Tibial nerve (tissue), 4 donors: ENCODE measurements at regions not wholly inside any gene's neighbourhood (a gene's known extent, or its start where the extent isn't known, plus 50 kb on each side); places are given as distances from the start of the nearest gene placed in this dataset.
"Not testable (repeated sequence)": the region's sequence is repeated elsewhere in the genome, so short reads cannot be mapped to it uniquely, and the experiment has no call there.

Experiments
- DNase-seq, 2 donors: peaks; one replicate each; pipeline ENCODE4 v3.0.0-alpha.2; 2019; ENCODE audit warnings: low spot score in 2 of 2
- H3K27ac ChIP-seq, 4 donors: fragments of 200-600 bp; sonication (generic) in 3 of 4; one replicate each; pipeline ENCODE4 v1.5.1; 2017 to 2019; ENCODE audit warnings: mild to moderate bottlenecking in 1 of 4
- H3K27me3 ChIP-seq, 2 donors: fragments of 200-600 bp; sonication (generic) in 1 of 2; one replicate each; pipeline versions ENCODE4 v1.5.1 to v1.6.0; 2017 to 2019
- H3K36me3 ChIP-seq, 3 donors: fragments of 200-600 bp; sonication (generic); one replicate each; pipeline ENCODE4 v1.5.1; 2018 to 2019
- H3K4me1 ChIP-seq, 4 donors: fragments of 200-600 bp; sonication (generic) in 3 of 4; one replicate each; pipeline ENCODE4 v1.5.1; 2017 to 2019
- H3K4me3 ChIP-seq, 4 donors: fragments of 200-600 bp; sonication (generic) in 3 of 4; one replicate each; pipeline ENCODE4 v1.5.1; 2017 to 2019; ENCODE audit warnings: mild to moderate bottlenecking in 1 of 4, moderate library complexity in 1 of 4
- H3K9me3 ChIP-seq, 4 donors: fragments of 200-600 bp; sonication (generic) in 3 of 4; one replicate each; pipeline ENCODE4 v1.5.1; 2017 to 2019
- EP300 ChIP-seq, 2 donors: sonication (generic); formaldehyde crosslinking; IDR thresholded peaks; one replicate each; pipeline ENCODE4 v1.6.1; 2017; ENCODE audit warnings: antibody characterized with exemption in 2 of 2, mild to moderate bottlenecking in 1 of 2
- POLR2A ChIP-seq, 2 donors: fragments of 450-650 bp; IDR thresholded peaks; one replicate each; pipeline ENCODE4 v1.6.1; 2017; ENCODE audit warnings: antibody characterized with exemption in 2 of 2, mild to moderate bottlenecking in 2 of 2, moderate library complexity in 2 of 2
- WGBS, 2 donors: methylation state at CpG; one replicate each; pipeline ENCODE4 v1.1.5; 2018; 5-methylcytosine and 5-hydroxymethylcytosine counted together
- TF ChIP-seq, protein P1 (sequence below), 5 experiments: fragments of 200-600 bp in 3 of 5; fragments of 450-650 bp in 2 of 5; sonication (generic) in 3 of 5; IDR thresholded peaks; one replicate each; pipeline ENCODE4 v1.5.1; 2016 to 2019; ENCODE audit warnings: antibody characterized with exemption in 5 of 5, mild to moderate bottlenecking in 3 of 5, moderate library complexity in 2 of 5

DNA sequence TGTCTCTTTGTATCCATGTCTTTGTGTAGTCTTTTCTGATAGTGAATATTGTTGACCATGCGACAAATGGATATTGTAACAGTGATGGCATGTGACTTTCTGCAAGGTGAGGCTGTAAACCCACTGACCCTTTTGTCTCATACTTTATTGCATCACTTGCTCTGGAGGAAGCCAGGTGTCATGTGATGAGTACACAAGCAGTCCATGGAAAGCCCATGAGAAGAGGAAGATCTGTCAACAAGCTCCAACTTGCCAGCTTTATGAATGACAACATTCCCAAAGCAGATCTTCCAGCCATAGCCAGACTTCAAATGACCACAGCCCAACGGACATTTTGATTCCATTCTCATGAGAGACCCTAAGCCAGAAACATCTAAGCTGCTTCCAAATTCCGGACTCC, 450.1 kb upstream of the ACTBL2 start:
- TF ChIP-seq POLR2A (IDR thresholded peaks at IDR 0.05), result no peak
- no peak for TF ChIP-seq EP300 (IDR thresholded peaks at IDR 0.05)
- TF ChIP-seq, protein P1, sequence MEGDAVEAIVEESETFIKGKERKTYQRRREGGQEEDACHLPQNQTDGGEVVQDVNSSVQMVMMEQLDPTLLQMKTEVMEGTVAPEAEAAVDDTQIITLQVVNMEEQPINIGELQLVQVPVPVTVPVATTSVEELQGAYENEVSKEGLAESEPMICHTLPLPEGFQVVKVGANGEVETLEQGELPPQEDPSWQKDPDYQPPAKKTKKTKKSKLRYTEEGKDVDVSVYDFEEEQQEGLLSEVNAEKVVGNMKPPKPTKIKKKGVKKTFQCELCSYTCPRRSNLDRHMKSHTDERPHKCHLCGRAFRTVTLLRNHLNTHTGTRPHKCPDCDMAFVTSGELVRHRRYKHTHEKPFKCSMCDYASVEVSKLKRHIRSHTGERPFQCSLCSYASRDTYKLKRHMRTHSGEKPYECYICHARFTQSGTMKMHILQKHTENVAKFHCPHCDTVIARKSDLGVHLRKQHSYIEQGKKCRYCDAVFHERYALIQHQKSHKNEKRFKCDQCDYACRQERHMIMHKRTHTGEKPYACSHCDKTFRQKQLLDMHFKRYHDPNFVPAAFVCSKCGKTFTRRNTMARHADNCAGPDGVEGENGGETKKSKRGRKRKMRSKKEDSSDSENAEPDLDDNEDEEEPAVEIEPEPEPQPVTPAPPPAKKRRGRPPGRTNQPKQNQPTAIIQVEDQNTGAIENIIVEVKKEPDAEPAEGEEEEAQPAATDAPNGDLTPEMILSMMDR (IDR thresholded peaks at IDR 0.05), result no peak
- 56 to 61% methylated on average over 3 of the region's 3 CpGs for WGBS, 2 donors
- H3K27me3 ChIP-seq, result no peaks in the 10 kb centered on the region
- no peak overlapping the region for H3K4me3 ChIP-seq
- no peak for DNase-seq
- H3K27ac ChIP-seq, result no peak overlapping the region
- H3K9me3 ChIP-seq, result peaks cover 0 to 8% (median 2%) of the 10 kb centered on the region in 4 donors
- H3K4me1 ChIP-seq, result peaks cover 0 to 7% (median 0%) of the 10 kb centered on the region in 4 donors
- H3K36me3 ChIP-seq, result no peaks in the 10 kb centered on the region

DNA sequence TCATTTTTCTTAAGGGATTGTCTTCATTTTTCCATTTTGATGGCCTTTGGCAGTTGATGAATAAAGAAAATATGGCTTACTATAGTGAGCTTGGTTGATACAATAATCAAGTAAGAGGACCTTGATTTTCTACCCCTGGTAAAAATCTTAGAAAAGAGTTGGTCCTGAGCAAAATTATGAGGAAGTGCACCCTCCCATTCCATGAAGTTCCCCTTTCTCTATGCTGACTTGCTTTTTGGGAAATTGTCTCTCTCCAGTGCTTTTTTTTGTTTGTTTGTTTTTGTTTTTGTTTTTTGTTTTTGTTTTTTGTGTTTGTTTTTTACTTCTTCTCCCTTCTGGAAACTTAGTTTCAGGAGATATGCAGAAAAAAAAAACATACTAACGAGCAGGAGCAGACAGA, 449.2 kb upstream of the ACTBL2 start:
- Histone ChIP-seq H3K36me3 (no peaks in the 10 kb centered on the region), H3K9me3 (peaks cover 0 to 8% (median 2%) of the 10 kb centered on the region in 4 donors), H3K27me3 (no peaks in the 10 kb centered on the region), H3K27ac (no peak overlapping the region), H3K4me3 (no peak overlapping the region), H3K4me1 (no peaks in the 10 kb centered on the region)
- no peak for DNase-seq
- whole genome bisulfite sequencing, 2 donors, result 76 to 79% methylated on average over 1 of the region's 1 CpG
- no peak for TF ChIP-seq EP300 (IDR thresholded peaks at IDR 0.05)
- no peak for TF ChIP-seq POLR2A (IDR thresholded peaks at IDR 0.05)
- TF ChIP-seq, protein P1 (IDR thresholded peaks at IDR 0.05), result no peak

DNA sequence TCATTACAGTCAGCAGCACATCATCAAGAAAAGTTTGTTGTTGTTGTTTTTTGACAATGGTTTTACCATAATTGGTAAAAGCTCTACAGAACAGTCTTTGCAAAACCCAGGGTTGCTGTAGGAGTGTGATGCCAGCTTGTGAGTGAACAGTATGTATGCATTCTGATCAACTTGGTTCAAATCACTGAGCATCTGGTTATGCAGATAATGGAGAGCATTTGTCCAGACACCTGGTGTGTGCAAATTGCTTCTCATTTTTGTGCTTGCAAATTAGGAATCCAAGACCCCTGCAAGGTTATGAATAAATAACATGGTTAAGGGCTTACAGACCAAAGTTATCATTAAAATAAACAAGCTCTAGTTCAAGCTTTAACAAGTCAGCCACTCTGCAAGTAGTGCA, 448.7 kb upstream of the ACTBL2 start:
- no peak overlapping the region for H3K27ac ChIP-seq
- TF ChIP-seq, protein P1 (IDR thresholded peaks at IDR 0.05), result no peak
- TF ChIP-seq EP300 (IDR thresholded peaks at IDR 0.05), result no peak
- TF ChIP-seq POLR2A (IDR thresholded peaks at IDR 0.05), result no peak
- no peak overlapping the region for H3K4me3 ChIP-seq
- no peak for DNase-seq
- H3K4me1 ChIP-seq, result no peaks in the 10 kb centered on the region
- H3K27me3 ChIP-seq, result no peaks in the 10 kb centered on the region
- H3K9me3 ChIP-seq, result peaks cover 0 to 8% (median 2%) of the 10 kb centered on the region in 4 donors
- no peaks in the 10 kb centered on the region for H3K36me3 ChIP-seq

- no peak overlapping the region for H3K27ac ChIP-seq
- no peaks in the 10 kb centered on the region for H3K4me1 ChIP-seq
- H3K36me3 ChIP-seq, result no peaks in the 10 kb centered on the region
- H3K4me3 ChIP-seq, result no peak overlapping the region
- H3K27me3 ChIP-seq, result no peaks in the 10 kb centered on the region
- no peak for DNase-seq
- TF ChIP-seq, protein P1 (IDR thresholded peaks at IDR 0.05), result no peak
- no peak for TF ChIP-seq EP300 (IDR thresholded peaks at IDR 0.05)
- TF ChIP-seq POLR2A (IDR thresholded peaks at IDR 0.05), result no peak
- peaks cover 0 to 8% (median 2%) of the 10 kb centered on the region in 4 donors for H3K9me3 ChIP-seq
- WGBS, 2 donors, result 75 to 78% methylated on average over 5 of the region's 5 CpGs
Measured at GRCh38 chr5:57929271-57929670, 446.7 kb upstream of the ACTBL2 start.

DNA sequence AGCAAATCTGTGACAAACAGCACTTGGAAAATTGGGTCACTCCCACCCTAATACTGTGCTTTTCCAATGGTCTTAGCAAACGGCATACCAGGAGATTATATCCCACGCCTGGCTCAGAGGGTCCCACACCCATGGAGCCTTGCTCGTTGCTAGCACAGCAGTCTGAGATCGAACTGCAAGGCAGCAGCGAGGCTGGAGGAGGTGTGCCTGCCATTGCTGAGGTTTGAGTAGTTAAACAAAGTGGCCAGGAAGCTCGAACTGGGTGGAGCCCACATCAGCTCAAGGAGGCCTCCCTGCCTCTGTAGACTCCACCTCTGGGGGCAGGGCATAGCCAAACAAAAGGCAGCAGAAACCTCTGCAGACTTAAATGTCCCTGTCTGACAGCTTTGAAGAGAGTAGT, 440.5 kb upstream of the ACTBL2 start:
- WGBS, 2 donors, result 89 to 96% methylated on average over 6 of the region's 6 CpGs

GRCh38 chr5:57917004-57917403, 434.4 kb upstream of the ACTBL2 start:
- Histone ChIP-seq H3K9me3 (no peaks in the 10 kb centered on the region), H3K36me3 (no peaks in the 10 kb centered on the region), H3K27ac (no peak overlapping the region), H3K4me1 (no peaks in the 10 kb centered on the region), H3K4me3 (no peak overlapping the region), H3K27me3 (no peaks in the 10 kb centered on the region)
- 48 to 49% methylated on average over 2 of the region's 2 CpGs for WGBS, 2 donors
- no peak for TF ChIP-seq EP300 (IDR thresholded peaks at IDR 0.05)
- no peak for DNase-seq

More for the DNA sequence above, 440.5 kb upstream of the ACTBL2 start:
- not testable (repeated sequence) for H3K27me3 ChIP-seq, H3K36me3 ChIP-seq, H3K4me1 ChIP-seq, H3K9me3 ChIP-seq, DNase-seq, H3K27ac ChIP-seq, H3K4me3 ChIP-seq
